Uterus (tissue), 2 donors: ENCODE measurements at regions not wholly inside any gene's neighbourhood (a gene's known extent, or its start where the extent isn't known, plus 50 kb on each side); places are given as distances from the start of the nearest gene placed in this dataset.

Experiments used
- CTCF ChIP-seq, 4 experiments: fragments of 200-600 bp in 2 of 4; fragments of 450-650 bp in 2 of 4; sonication (generic) in 2 of 4; IDR thresholded peaks; one replicate each; pipeline ENCODE4 v1.5.1; 2016 to 2019; ENCODE audit warnings: antibody characterized with exemption in 4 of 4, mild to moderate bottlenecking in 2 of 4, moderate library complexity in 1 of 4
- POLR2A ChIP-seq, 2 donors: fragments of 450-650 bp; IDR thresholded peaks; one replicate each; pipeline ENCODE4 v1.6.1; 2016; ENCODE audit warnings: antibody characterized with exemption in 2 of 2, mild to moderate bottlenecking in 1 of 2, moderate library complexity in 1 of 2

- no peak for TF ChIP-seq CTCF (IDR thresholded peaks at IDR 0.05)
- TF ChIP-seq POLR2A (IDR thresholded peaks at IDR 0.05): no peak
These were observed 582.4 kb downstream of the PLA2G4A start for GRCh38 chr1:187411118-187411517.
